Transverse colon (tissue), 4 donors: ENCODE measurements at regions not wholly inside any gene's neighbourhood (a gene's known extent, or its start where the extent isn't known, plus 50 kb on each side); places are given as distances from the start of the nearest gene placed in this dataset.

Source experiments
- DNase-seq: peaks from one replicate; pipeline ENCODE4 v3.0.0-alpha.2; 2019
- H3K27ac ChIP-seq, 4 donors: fragments of 200-600 bp; sonication (generic); 2 replicates each; pipeline ENCODE4 v1.5.1; 2016 to 2018; ENCODE audit warnings: inconsistent platforms in 4 of 4
- H3K27me3 ChIP-seq: fragments of 200-600 bp; sonication (generic); 2 replicates; pipeline ENCODE4 v1.5.1; 2017; ENCODE audit warnings: inconsistent platforms
- H3K36me3 ChIP-seq, 4 donors: fragments of 200-600 bp; sonication (generic); 2 replicates each; pipeline ENCODE4 v1.5.1; 2017 to 2019; ENCODE audit warnings: inconsistent platforms in 4 of 4
- H3K4me1 ChIP-seq, 4 donors: fragments of 200-600 bp; sonication (generic); 2 replicates each; pipeline ENCODE4 v1.5.1; 2017 to 2020; ENCODE audit warnings: inconsistent platforms in 4 of 4
- H3K4me3 ChIP-seq, 4 donors: fragments of 200-600 bp; sonication (generic); 1 replicate in 1 of 4; 2 replicates in 3 of 4; pipeline versions ENCODE4 v1.5.1 to v1.6.1; 2017 to 2019; ENCODE audit warnings: inconsistent platforms in 4 of 4
- H3K9me3 ChIP-seq, 2 donors: fragments of 200-600 bp; sonication (generic); 2 replicates each; pipeline ENCODE4 v1.5.1; 2017 to 2019; ENCODE audit warnings: inconsistent platforms in 2 of 2
- EP300 ChIP-seq: sonication (generic); formaldehyde crosslinking; IDR thresholded peaks from one replicate; pipeline ENCODE4 v1.6.1; 2017; ENCODE audit warnings: antibody characterized with exemption, low read depth
- POLR2A ChIP-seq: fragments of 450-650 bp; IDR thresholded peaks from one replicate; pipeline ENCODE4 v1.6.1; 2016; ENCODE audit warnings: antibody characterized with exemption, mild to moderate bottlenecking, moderate library complexity
- POLR2AphosphoS5 ChIP-seq, 3 donors: sonication (generic); formaldehyde crosslinking; IDR thresholded peaks; one replicate each; pipeline ENCODE4 v1.6.1; 2016; ENCODE audit warnings: antibody characterized with exemption in 3 of 3
- WGBS, 2 donors: methylation state at CpG; one replicate each; pipeline ENCODE4 v1.1.5; 2018; ENCODE audit warnings: low coverage in 1 of 2; 5-methylcytosine and 5-hydroxymethylcytosine counted together
- in situ Hi-C, 4 donors: fragments of 200-750 bp; cut with MboI; loops; one replicate each; pipeline versions ENCODE4 v1.15.0 to v1.15.1; 2017; ENCODE audit warnings: low sequenced_read_pairs in 3 of 4, low pct_ligation_motif_present in 1 of 4, low pct_unique_long_range_greater_than_20kb in 1 of 4
- intact Hi-C: fragments of 100-400 bp; cut with DNase I; formaldehyde crosslinking; loops from one replicate; pipeline ENCODE4 v1.15.1; 2023; ENCODE audit warnings: low total_unique reads
- TF ChIP-seq, protein P1 (sequence below), 5 experiments: fragments of 200-600 bp in 3 of 5; fragments of 450-650 bp in 2 of 5; sonication (generic) in 3 of 5; IDR thresholded peaks; 1 replicate in 2 of 5; 2 replicates in 3 of 5; pipeline ENCODE4 v1.5.1; 2016 to 2017; ENCODE audit warnings: antibody characterized with exemption in 5 of 5, inconsistent platforms in 3 of 5, mild to moderate bottlenecking in 2 of 5, moderate library complexity in 1 of 5

DNA sequence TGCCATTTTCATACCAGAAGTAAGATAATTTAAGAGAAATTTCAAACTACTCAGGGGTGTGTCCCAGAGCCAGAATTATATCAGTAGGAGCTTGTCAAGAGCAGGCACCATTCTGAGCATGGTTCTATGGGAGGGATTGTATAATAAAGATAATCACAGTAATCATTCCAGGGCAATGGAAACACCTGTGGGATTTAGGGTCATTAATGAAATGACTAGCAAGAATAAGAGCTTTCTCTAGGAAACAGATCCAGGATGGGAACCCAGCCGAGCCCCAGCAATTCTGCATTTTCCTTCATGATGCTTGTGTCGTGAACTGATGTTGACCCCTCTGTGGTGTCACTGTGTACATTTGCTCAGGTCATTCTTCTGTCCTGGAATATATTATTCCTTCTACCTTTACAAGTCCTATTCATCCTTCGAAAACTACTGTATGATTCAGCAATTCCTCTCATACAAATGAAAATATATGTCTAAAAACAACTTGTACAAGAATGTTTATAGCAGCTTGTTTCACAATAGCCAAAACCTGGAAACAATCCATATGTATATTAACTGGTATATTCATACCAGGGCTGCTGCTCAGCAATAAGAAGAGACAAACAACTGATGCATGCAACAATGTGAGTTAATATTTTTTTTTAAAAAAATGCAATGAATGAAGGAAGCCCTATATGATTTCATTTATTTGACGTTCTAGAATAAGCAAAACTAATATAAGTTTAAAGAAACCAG, 687.8 kb upstream of the KLHL29 start:
- Histone ChIP-seq H3K4me1 (no peaks in the 10 kb centered on the region), H3K27ac (no peak overlapping the region), H3K36me3 (no peaks in the 10 kb centered on the region), H3K4me3 (no peak overlapping the region), H3K9me3 (no peaks in the 10 kb centered on the region), H3K27me3 (no peaks in the 10 kb centered on the region)
- intact Hi-C loops = no loop called here
- in situ Hi-C loops = no loop called here
- no peak for TF ChIP-seq EP300
- TF ChIP-seq POLR2A = no peak
- no peak for TF ChIP-seq POLR2AphosphoS5 (IDR thresholded peaks at IDR 0.05)
- TF ChIP-seq, protein P1, sequence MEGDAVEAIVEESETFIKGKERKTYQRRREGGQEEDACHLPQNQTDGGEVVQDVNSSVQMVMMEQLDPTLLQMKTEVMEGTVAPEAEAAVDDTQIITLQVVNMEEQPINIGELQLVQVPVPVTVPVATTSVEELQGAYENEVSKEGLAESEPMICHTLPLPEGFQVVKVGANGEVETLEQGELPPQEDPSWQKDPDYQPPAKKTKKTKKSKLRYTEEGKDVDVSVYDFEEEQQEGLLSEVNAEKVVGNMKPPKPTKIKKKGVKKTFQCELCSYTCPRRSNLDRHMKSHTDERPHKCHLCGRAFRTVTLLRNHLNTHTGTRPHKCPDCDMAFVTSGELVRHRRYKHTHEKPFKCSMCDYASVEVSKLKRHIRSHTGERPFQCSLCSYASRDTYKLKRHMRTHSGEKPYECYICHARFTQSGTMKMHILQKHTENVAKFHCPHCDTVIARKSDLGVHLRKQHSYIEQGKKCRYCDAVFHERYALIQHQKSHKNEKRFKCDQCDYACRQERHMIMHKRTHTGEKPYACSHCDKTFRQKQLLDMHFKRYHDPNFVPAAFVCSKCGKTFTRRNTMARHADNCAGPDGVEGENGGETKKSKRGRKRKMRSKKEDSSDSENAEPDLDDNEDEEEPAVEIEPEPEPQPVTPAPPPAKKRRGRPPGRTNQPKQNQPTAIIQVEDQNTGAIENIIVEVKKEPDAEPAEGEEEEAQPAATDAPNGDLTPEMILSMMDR (IDR thresholded peaks at IDR 0.05) = no peak
- DNase-seq = no peak
- WGBS, 2 donors = 76 to 80% methylated on average over 2 to 4 of the region's 4 CpGs

DNA sequence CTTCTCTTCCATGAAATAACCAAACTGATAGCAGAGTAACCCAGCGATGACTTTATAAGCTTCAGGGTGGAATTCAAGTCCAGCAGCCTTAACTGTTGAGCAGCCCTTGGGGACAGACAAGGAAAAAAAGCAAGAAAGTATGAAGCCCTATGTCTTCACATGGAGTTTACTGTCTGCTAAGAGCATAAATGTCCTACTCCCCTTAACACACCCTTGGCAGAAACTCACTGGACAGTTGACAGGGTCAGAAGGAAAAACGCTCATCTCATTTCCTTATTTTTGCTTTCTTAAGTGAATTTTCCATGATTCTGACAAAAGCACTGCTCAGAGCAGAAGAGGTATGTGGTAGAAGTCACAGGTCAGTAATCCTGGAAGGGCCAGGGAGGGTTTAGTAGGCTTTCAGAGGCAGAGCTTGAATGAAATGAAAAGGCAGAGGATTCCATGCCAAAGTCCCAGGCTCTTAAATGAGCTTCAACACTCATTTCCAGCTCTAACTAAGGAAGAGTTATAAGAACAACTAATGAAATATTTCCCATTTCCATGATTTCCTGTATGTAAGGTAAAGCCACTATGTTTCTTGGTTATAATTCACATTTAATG, 683.3 kb upstream of the KLHL29 start:
- in situ Hi-C loops (no loop called here), intact Hi-C loops (no loop called here)
- H3K27ac ChIP-seq = no peak overlapping the region
- 72 to 80% methylated on average over 2 of the region's 2 CpGs for WGBS, 2 donors
- TF ChIP-seq POLR2A = no peak
- no peaks in the 10 kb centered on the region for H3K36me3 ChIP-seq
- H3K4me1 ChIP-seq = no peaks in the 10 kb centered on the region
- no peaks in the 10 kb centered on the region for H3K27me3 ChIP-seq
- H3K9me3 ChIP-seq = no peaks in the 10 kb centered on the region
- no peak overlapping the region for H3K4me3 ChIP-seq
- no peak for DNase-seq

DNA sequence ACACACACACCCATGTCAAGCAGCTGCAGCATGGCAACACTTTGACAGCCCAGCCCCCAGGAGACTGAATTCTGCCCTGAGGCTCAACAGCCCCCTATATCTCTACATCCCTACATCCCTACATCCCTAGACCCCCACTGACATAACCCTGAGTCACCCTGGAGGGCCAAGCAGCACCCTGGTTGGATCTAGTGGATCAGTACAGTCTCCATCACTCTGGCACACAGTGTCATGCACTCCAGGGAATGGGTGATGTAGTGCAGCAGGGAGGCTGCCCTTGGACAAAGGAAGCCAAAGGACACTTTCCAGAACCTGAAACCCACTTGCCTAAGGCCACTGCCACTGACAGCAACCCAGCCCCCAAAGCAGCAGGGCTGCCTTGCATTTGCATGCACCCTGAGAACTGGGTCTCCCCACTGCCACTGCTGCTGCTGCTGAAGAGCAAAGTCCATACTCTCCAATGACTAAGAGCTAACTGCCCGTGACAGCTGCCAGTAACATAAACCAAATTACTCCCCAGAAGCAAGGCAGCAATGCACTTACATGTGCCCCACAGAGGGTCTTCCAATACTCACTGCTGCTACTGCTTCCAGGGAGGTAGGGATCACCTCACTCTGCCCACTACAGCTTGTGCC, 681.6 kb upstream of the KLHL29 start:
- Histone ChIP-seq H3K4me1 (no peaks in the 10 kb centered on the region), H3K27ac (no peak overlapping the region), H3K27me3 (no peaks in the 10 kb centered on the region), H3K36me3 (no peaks in the 10 kb centered on the region), H3K9me3 (no peaks in the 10 kb centered on the region), H3K4me3 (no peak overlapping the region)
- TF ChIP-seq EP300 = no peak
- no peak for TF ChIP-seq POLR2AphosphoS5 (IDR thresholded peaks at IDR 0.05)
- TF ChIP-seq POLR2A = no peak
- TF ChIP-seq, protein P1 (IDR thresholded peaks at IDR 0.05) = no peak
- intact Hi-C loops (no loop called here), in situ Hi-C loops (no loop called here)
- DNase-seq = no peak
- WGBS, 2 donors = 50% methylated on average over 1 of the region's 1 CpG; no CpG with 5 or more reads in 1 of the 2 donors

DNA sequence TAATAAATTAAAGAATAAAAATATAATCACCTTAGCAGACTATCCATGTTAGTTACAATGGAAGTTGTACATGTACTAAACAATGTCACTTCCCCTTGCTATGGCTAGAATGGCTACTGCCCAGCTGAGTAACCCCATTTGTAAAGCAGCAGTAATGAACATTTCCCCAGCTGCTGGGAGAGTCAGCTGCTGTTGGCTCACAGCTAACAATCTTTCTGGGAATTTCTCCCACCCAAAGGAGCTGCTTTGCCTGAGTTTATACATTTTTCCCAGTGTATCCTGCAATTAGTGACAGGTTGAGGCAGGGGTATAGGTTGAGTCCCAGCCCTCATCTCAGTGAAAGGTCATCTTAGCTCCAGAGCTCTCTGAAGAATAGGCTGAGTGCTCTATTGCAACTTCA, 665.6 kb upstream of the KLHL29 start:
- intact Hi-C loops = loop anchor here (5.0 kb wide), 1 partner anchor 1817 kb away; no protein-coding TSS in a partner anchor
- no peak for TF ChIP-seq EP300
- no peak for TF ChIP-seq POLR2AphosphoS5 (IDR thresholded peaks at IDR 0.05)
- TF ChIP-seq, protein P1 (IDR thresholded peaks at IDR 0.05) = no peak
- no peak for TF ChIP-seq POLR2A

More for the DNA sequence above, 665.6 kb upstream of the KLHL29 start:
- Histone ChIP-seq H3K36me3 (no peaks in the 10 kb centered on the region), H3K27ac (no peak overlapping the region), H3K4me1 (no peaks in the 10 kb centered on the region), H3K9me3 (no peaks in the 10 kb centered on the region), H3K4me3 (no peak overlapping the region), H3K27me3 (no peaks in the 10 kb centered on the region)
- no peak for DNase-seq
- in situ Hi-C loops = no loop called here
